GM23338 (cell line): ENCODE measurements at regions not wholly inside any gene's neighbourhood (a gene's known extent, or its start where the extent isn't known, plus 50 kb on each side); places are given as distances from the start of the nearest gene placed in this dataset.

Experiments
- ATAC-seq: fragments of 200-7000 bp; cut with Tn5 transposase; 3 replicates; pipeline ENCODE4 v1.9.1; 2020
- DNase-seq: peaks from one replicate; pipeline ENCODE4 v3.0.0-alpha.2; 2015; ENCODE audit warnings: low spot score
- H2AFZ ChIP-seq: fragments of 200-600 bp; sonication (generic); 2 replicates; pipeline ENCODE4 v1.8.0; 2016; ENCODE audit warnings: antibody characterized with exemption, mild to moderate bottlenecking, moderate library complexity
- H3F3A ChIP-seq: fragments of 200-600 bp; sonication (generic); replicated peaks from 2 replicates; pipeline ENCODE4 v1.8.0; 2017; ENCODE audit warnings: antibody characterized with exemption, mixed run types, low read depth
- H3K27ac ChIP-seq: fragments of 200-600 bp; sonication (generic); 2 replicates; pipeline ENCODE4 v1.6.1; 2016; ENCODE audit warnings: low read depth
- H3K27me3 ChIP-seq: fragments of 200-600 bp; sonication (generic); 2 replicates; pipeline ENCODE4 v1.8.0; 2016; ENCODE audit warnings: mild to moderate bottlenecking, mixed run types, moderate library complexity; ENCODE audit not compliant: insufficient read depth
- H3K36me3 ChIP-seq: fragments of 200-600 bp; sonication (generic); 2 replicates; pipeline ENCODE4 v1.8.0; 2016; ENCODE audit warnings: mild to moderate bottlenecking; ENCODE audit not compliant: insufficient read depth
- H3K4me1 ChIP-seq: fragments of 200-600 bp; sonication (generic); 2 replicates; pipeline ENCODE4 v1.8.0; 2016; ENCODE audit warnings: mild to moderate bottlenecking, moderate library complexity; ENCODE audit not compliant: insufficient read depth
- H3K4me2 ChIP-seq: fragments of 200-600 bp; sonication (generic); 2 replicates; pipeline ENCODE4 v1.7.1; 2017; ENCODE audit warnings: mixed run types
- H3K4me3 ChIP-seq: fragments of 200-600 bp; sonication (generic); 2 replicates; pipeline ENCODE4 v1.6.1; 2016; ENCODE audit warnings: mixed run types
- H3K79me2 ChIP-seq: fragments of 200-600 bp; sonication (generic); replicated peaks from 2 replicates; pipeline ENCODE4 v1.8.0; 2017; ENCODE audit warnings: mild to moderate bottlenecking; ENCODE audit not compliant: insufficient read depth
- H3K9me2 ChIP-seq: fragments of 200-600 bp; sonication (generic); 2 replicates; pipeline ENCODE4 v1.8.0; 2017; ENCODE audit not compliant: insufficient read depth
- H4K20me1 ChIP-seq: fragments of 200-600 bp; sonication (generic); replicated peaks from 2 replicates; pipeline ENCODE4 v1.8.0; 2017; ENCODE audit warnings: mild to moderate bottlenecking; ENCODE audit not compliant: insufficient read depth
- H3K27ac Mint-ChIP-seq: 2 replicates; pipeline ENCODE4 v1.8.0; 2020; ENCODE audit warnings: inconsistent platforms, mild to moderate bottlenecking, moderate library complexity, mixed read lengths
- H3K27me3 Mint-ChIP-seq: 3 replicates; pipeline ENCODE4 v1.8.0; 2022; ENCODE audit warnings: low read depth, mild to moderate bottlenecking, moderate library complexity, mixed read lengths, inconsistent platforms; ENCODE audit not compliant: insufficient read depth, poor library complexity
- H3K36me3 Mint-ChIP-seq: 3 replicates; pipeline ENCODE4 v1.8.0; 2021; ENCODE audit warnings: low read depth, mild to moderate bottlenecking, inconsistent platforms, moderate library complexity, mixed read lengths
- H3K4me1 Mint-ChIP-seq: 3 replicates; pipeline ENCODE4 v1.8.0; 2020; ENCODE audit warnings: mild to moderate bottlenecking, inconsistent platforms, mixed read lengths
- H3K4me3 Mint-ChIP-seq: 3 replicates; pipeline ENCODE4 v1.8.0; 2021; ENCODE audit warnings: moderate library complexity, mild to moderate bottlenecking, inconsistent platforms, mixed read lengths
- H3K9me3 Mint-ChIP-seq: 3 replicates; pipeline ENCODE4 v1.8.0; 2020; ENCODE audit warnings: moderate library complexity, mild to moderate bottlenecking, inconsistent platforms, mixed read lengths
- CREB1 ChIP-seq: fragments of 250-450 bp; sonication (Bioruptor Pico); IDR thresholded peaks from 2 replicates; pipeline ENCODE4 v1.5.0; 2020; ENCODE audit warnings: low read depth, mild to moderate bottlenecking, moderate library complexity
- CTCF ChIP-seq, 2 experiments: fragments of 200-600 bp in 1 of 2; sonication (generic) in 1 of 2; conservative IDR thresholded peaks; 2 replicates each; pipeline versions ENCODE4 v1.5.1 to v1.6.1; 2016 to 2017; ENCODE audit warnings: antibody characterized with exemption in 2 of 2, low read depth in 2 of 2, mild to moderate bottlenecking in 2 of 2, moderate library complexity in 1 of 2
- ETS1 ChIP-seq: IDR thresholded peaks from 2 replicates; pipeline ENCODE4 v1.6.1; 2016; ENCODE audit warnings: antibody characterized with exemption
- EZH2 ChIP-seq: fragments of 200-600 bp; sonication (generic); IDR thresholded peaks from one replicate; pipeline ENCODE4 v1.8.0; 2017; ENCODE audit warnings: antibody characterized with exemption, mild to moderate bottlenecking, low read depth; ENCODE audit not compliant: unreplicated experiment
- EZH2phosphoT487 ChIP-seq: fragments of 200-600 bp; sonication (generic); IDR thresholded peaks from one replicate; pipeline ENCODE4 v1.8.1; 2018; ENCODE audit warnings: antibody characterized with exemption; ENCODE audit not compliant: unreplicated experiment
- JUNB ChIP-seq: IDR thresholded peaks from one replicate; pipeline ENCODE4 v1.6.1; 2016; ENCODE audit warnings: antibody characterized with exemption; ENCODE audit not compliant: unreplicated experiment
- NANOG ChIP-seq: IDR thresholded peaks from 2 replicates; pipeline ENCODE4 v1.6.1; 2016; ENCODE audit warnings: antibody characterized with exemption, borderline replicate concordance
- POLR2AphosphoS5 ChIP-seq: IDR thresholded peaks from 2 replicates; pipeline ENCODE4 v1.6.1; 2016; ENCODE audit warnings: antibody characterized with exemption, low read depth
- REST ChIP-seq: IDR thresholded peaks from one replicate; pipeline ENCODE4 v1.6.1; 2018; ENCODE audit warnings: antibody characterized with exemption; ENCODE audit not compliant: unreplicated experiment
- STAT1 ChIP-seq: IDR thresholded peaks from one replicate; pipeline ENCODE4 v1.6.1; 2016; ENCODE audit warnings: antibody characterized with exemption; ENCODE audit not compliant: unreplicated experiment
- ZNF114 ChIP-seq: fragments of 250-450 bp; sonication (Bioruptor Pico); IDR thresholded peaks from 2 replicates; pipeline ENCODE4 v1.5.0; 2020; ENCODE audit warnings: mild to moderate bottlenecking, moderate library complexity
- ZNF331 ChIP-seq: fragments of 250-450 bp; sonication (Bioruptor Pico); IDR thresholded peaks from 2 replicates; pipeline ENCODE4 v1.5.0; 2020; ENCODE audit warnings: low read depth, mild to moderate bottlenecking, moderate library complexity
- ZNF462 ChIP-seq: fragments of 250-450 bp; sonication (Bioruptor Pico); IDR thresholded peaks from 2 replicates; pipeline ENCODE4 v1.5.0; 2020; ENCODE audit warnings: mild to moderate bottlenecking, moderate library complexity

GRCh38 chr17:79459846-79460245, 151.0 kb downstream of the RBFOX3 start:
- Histone ChIP-seq H3K27me3 (no peaks in the 10 kb centered on the region), H3K36me3 (no peaks in the 10 kb centered on the region), H3K4me1 (no peaks in the 10 kb centered on the region), H2AFZ (no peak overlapping the region), H3F3A (no peaks in the 10 kb centered on the region), H4K20me1 (no peaks in the 10 kb centered on the region), H3K4me3 (no peak overlapping the region), H3K9me2 (no peaks in the 10 kb centered on the region), H3K4me2 (no peak overlapping the region), H3K79me2 (no peaks in the 10 kb centered on the region), H3K27ac (no peak overlapping the region)
- peaks cover 6% of the 10 kb centered on the region for H3K27me3 Mint-ChIP-seq
- ATAC-seq (no peak), DNase-seq (no peak)
- TF ChIP-seq POLR2AphosphoS5: no peak
- no peak for TF ChIP-seq STAT1
- TF ChIP-seq EZH2phosphoT487: no peak
- TF ChIP-seq ZNF462 (CRISPR knock-in tag): no peak
- TF ChIP-seq ETS1: no peak
- no peak for TF ChIP-seq ZNF331 (CRISPR knock-in tag)
- no peak for TF ChIP-seq EZH2
- no peak for TF ChIP-seq CTCF (conservative IDR thresholded peaks at IDR 0.05; ENCODE audit: low read depth in 2 of 2)
- TF ChIP-seq JUNB: no peak
- TF ChIP-seq CREB1 (CRISPR knock-in tag): no peak
- TF ChIP-seq ZNF114 (CRISPR knock-in tag): no peak
- TF ChIP-seq NANOG: no peak
- no peak for TF ChIP-seq REST
- no peak overlapping the region for H3K4me3 Mint-ChIP-seq
- no peaks in the 10 kb centered on the region for H3K36me3 Mint-ChIP-seq
- H3K4me1 Mint-ChIP-seq: no peaks in the 10 kb centered on the region
- no peak overlapping the region for H3K27ac Mint-ChIP-seq
- peaks cover 3% of the 10 kb centered on the region; the same call in 1 of the 3 replicates for H3K9me3 Mint-ChIP-seq
